ENCODE measurements at regions not wholly inside any gene's neighbourhood (a gene's known extent, or its start where the extent isn't known, plus 50 kb on each side); places are given as distances from the start of the nearest gene placed in this dataset.

DNA sequence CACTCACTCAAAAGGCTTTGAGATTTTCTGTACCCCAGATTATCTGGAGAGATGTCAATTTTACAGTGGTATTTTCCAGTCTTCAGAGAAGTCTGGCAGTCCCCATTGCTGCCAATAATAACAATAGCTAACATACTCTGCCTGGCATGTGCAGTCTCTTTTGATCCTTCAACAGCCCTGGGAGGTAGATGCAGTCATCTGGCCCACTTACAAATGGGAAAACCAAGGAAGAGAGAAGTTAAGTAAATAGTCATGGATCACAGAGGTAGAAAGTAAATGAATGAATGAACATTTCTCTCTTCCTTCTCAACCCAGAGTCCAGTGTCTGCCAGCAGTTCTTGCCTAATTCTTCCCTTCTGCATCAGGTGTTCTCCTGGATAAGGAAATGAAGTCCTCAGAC, 113.0 kb upstream of the EDNRA start:
- no peaks in the 10 kb centered on the region for H3K36me3 ChIP-seq
- DNase-seq: no peak

DNA sequence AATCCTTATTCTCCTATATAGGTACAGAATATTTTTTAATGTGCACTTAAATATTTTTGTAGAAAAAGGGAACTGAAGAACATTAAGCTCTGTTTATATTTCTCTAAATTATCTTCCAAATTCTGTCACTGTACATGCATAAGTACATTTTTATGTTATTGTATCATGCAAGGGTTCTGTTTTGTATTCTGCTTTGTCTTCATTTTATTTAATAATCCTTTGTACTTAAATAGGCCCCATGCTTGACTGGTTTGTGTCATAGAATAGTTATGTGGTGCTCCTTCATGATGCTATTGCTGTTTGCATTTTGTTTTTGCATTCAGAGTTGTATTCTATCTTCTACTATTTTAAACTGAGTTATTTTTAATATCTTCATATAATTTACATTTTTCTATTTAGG, 111.9 kb upstream of the EDNRA start:
- Histone ChIP-seq H3K27ac (no peak overlapping the region), H3K9me3 (peaks cover 0 to 14% (median 0%) of the 10 kb centered on the region in 8 donors), H3K36me3 (no peaks in the 10 kb centered on the region), H3K4me3 (no peak overlapping the region), H3K4me1 (no peaks in the 10 kb centered on the region), H3K27me3 (replicated peaks in 1 of 7) (no peaks in the 10 kb centered on the region)
- no peak for DNase-seq
- intact Hi-C loops (cut with DNase I; ENCODE audit: low total_unique reads): no loop called here
- TF ChIP-seq, protein P1, sequence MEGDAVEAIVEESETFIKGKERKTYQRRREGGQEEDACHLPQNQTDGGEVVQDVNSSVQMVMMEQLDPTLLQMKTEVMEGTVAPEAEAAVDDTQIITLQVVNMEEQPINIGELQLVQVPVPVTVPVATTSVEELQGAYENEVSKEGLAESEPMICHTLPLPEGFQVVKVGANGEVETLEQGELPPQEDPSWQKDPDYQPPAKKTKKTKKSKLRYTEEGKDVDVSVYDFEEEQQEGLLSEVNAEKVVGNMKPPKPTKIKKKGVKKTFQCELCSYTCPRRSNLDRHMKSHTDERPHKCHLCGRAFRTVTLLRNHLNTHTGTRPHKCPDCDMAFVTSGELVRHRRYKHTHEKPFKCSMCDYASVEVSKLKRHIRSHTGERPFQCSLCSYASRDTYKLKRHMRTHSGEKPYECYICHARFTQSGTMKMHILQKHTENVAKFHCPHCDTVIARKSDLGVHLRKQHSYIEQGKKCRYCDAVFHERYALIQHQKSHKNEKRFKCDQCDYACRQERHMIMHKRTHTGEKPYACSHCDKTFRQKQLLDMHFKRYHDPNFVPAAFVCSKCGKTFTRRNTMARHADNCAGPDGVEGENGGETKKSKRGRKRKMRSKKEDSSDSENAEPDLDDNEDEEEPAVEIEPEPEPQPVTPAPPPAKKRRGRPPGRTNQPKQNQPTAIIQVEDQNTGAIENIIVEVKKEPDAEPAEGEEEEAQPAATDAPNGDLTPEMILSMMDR (IDR thresholded peaks at IDR 0.05 in 8 of 11, conservative IDR thresholded peaks at IDR 0.05 in 3 of 11): no peak
- TF ChIP-seq POLR2A (IDR thresholded peaks at IDR 0.05) (no peak), POLR2AphosphoS5 (IDR thresholded peaks at IDR 0.05) (no peak)

More for the DNA sequence above, 113.0 kb upstream of the EDNRA start:
- no peak overlapping the region for H3K27ac ChIP-seq
- TF ChIP-seq, protein P1 (IDR thresholded peaks at IDR 0.05 in 8 of 11, conservative IDR thresholded peaks at IDR 0.05 in 3 of 11): no peak
- TF ChIP-seq POLR2AphosphoS5 (IDR thresholded peaks at IDR 0.05) (no peak), POLR2A (IDR thresholded peaks at IDR 0.05) (no peak)
- peaks cover 0 to 5% (median 0%) of the 10 kb centered on the region in 8 donors for H3K9me3 ChIP-seq
- no peak overlapping the region for H3K4me3 ChIP-seq
- no peaks in the 10 kb centered on the region for H3K4me1 ChIP-seq
- intact Hi-C loops (cut with DNase I; ENCODE audit: low total_unique reads): no loop called here
- no peaks in the 10 kb centered on the region for H3K27me3 ChIP-seq (replicated peaks in 1 of 7)

DNA sequence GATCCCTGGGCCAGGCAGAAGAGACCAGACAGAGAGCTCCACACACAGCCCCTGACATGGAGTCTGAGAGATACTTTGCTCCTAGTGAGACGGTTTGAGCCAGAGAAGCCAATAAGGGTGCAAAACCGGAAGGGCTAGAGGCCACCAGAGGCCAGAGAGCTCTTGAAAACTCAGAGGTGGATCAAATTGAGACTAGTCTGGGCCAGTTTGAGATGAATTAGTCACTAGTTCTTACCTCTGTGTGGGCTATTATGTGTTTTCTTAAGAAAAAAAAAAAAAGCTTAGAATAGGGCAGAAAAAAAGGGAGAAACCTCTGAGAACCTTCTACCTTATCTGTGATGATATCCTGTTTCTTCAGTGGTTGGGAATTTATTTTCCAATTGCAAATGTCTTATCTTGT, 110.4 kb upstream of the EDNRA start:
- no peak for TF ChIP-seq POLR2AphosphoS5 (IDR thresholded peaks at IDR 0.05)
- TF ChIP-seq, protein P1 (IDR thresholded peaks at IDR 0.05 in 8 of 11, conservative IDR thresholded peaks at IDR 0.05 in 3 of 11): no peak
- TF ChIP-seq POLR2A (IDR thresholded peaks at IDR 0.05): no peak
- no peaks in the 10 kb centered on the region for H3K27me3 ChIP-seq (replicated peaks in 1 of 7)
- no peak overlapping the region for H3K4me3 ChIP-seq
- H3K27ac ChIP-seq: no peak overlapping the region
- intact Hi-C loops (cut with DNase I; ENCODE audit: low total_unique reads): no loop called here
- no peaks in the 10 kb centered on the region for H3K36me3 ChIP-seq
- no peaks in the 10 kb centered on the region for H3K4me1 ChIP-seq
- H3K9me3 ChIP-seq: peaks cover 0 to 15% (median 0%) of the 10 kb centered on the region in 8 donors
- 75 to 86% (median 80%) methylated on average over 2 of the region's 2 CpGs for WGBS, 5 donors
- no peak for DNase-seq

DNA sequence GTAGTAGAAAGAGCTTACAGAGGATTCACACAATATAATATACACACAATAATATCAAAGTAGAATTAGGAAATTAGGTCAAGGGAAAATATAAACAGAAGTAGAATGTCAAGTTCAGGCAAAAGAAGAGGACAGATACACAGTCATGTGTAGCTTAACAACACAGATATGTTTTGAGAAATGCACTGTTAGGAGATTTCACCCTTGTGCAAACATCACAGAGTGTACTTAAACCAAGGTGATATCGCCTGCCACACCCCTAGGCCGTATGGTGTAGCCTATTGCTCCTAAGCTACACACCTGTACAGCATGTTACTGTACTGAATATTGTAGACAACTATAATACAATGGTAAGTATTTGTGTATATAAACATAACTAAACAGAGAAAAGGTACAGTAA, 110.0 kb upstream of the EDNRA start:
- DNase-seq: no peak
- Histone ChIP-seq H3K4me3 (no peak overlapping the region), H3K27ac (no peak overlapping the region), H3K27me3 (replicated peaks in 1 of 7) (no peaks in the 10 kb centered on the region), H3K36me3 (no peaks in the 10 kb centered on the region), H3K4me1 (no peaks in the 10 kb centered on the region), H3K9me3 (peaks cover 0 to 15% (median 0%) of the 10 kb centered on the region in 8 donors)
- WGBS, 5 donors: 73 to 95% (median 91%) methylated on average over 2 of the region's 2 CpGs
- TF ChIP-seq POLR2AphosphoS5 (IDR thresholded peaks at IDR 0.05) (no peak), POLR2A (IDR thresholded peaks at IDR 0.05) (no peak)
- TF ChIP-seq, protein P1 (IDR thresholded peaks at IDR 0.05 in 8 of 11, conservative IDR thresholded peaks at IDR 0.05 in 3 of 11): no peak
- intact Hi-C loops (cut with DNase I; ENCODE audit: low total_unique reads): no loop called here
